HEK293T (cell line): ENCODE measurements at regions not wholly inside any gene's neighbourhood (a gene's known extent, or its start where the extent isn't known, plus 50 kb on each side); places are given as distances from the start of the nearest gene placed in this dataset.

Experiments
- CTCF ChIA-PET: fragments of 350-600 bp; formaldehyde crosslinking; extraction: SDS; loops from one replicate; lab custom pipeline; 2021; ENCODE audit warnings: antibody characterized with exemption, inconsistent platforms; lab: Yijun Ruan, JAX
- POLR2A ChIA-PET: fragments of 350-600 bp; formaldehyde crosslinking; extraction: SDS; loops from one replicate; lab custom pipeline; 2020; ENCODE audit warnings: antibody characterized with exemption, inconsistent platforms; lab: Yijun Ruan, JAX
- DNase-seq: peaks from one replicate; pipeline ENCODE4 v3.0.0; 2012; ENCODE audit warnings: mixed read lengths; ENCODE audit errors: extremely low spot score
- ARNT ChIP-seq: fragments of 450-650 bp; IDR thresholded peaks from 2 replicates; pipeline ENCODE4 v1.6.1; 2017; ENCODE audit warnings: mild to moderate bottlenecking
- BHLHE40 ChIP-seq: fragments of 450-650 bp; IDR thresholded peaks from 2 replicates; pipeline ENCODE4 v1.6.1; 2016; ENCODE audit warnings: mild to moderate bottlenecking, moderate library complexity, borderline replicate concordance
- CTBP1 ChIP-seq: fragments of 450-650 bp; IDR thresholded peaks from 2 replicates; pipeline ENCODE4 v1.6.1; 2016; ENCODE audit warnings: borderline replicate concordance
- ELF4 ChIP-seq: fragments of 450-650 bp; IDR thresholded peaks from 2 replicates; pipeline ENCODE4 v1.6.1; 2017; ENCODE audit warnings: antibody characterized with exemption
- FOXA1 ChIP-seq: fragments of 450-650 bp; IDR thresholded peaks from 2 replicates; pipeline ENCODE4 v1.6.1; 2016; ENCODE audit warnings: mild to moderate bottlenecking
- FOXK2 ChIP-seq: fragments of 450-650 bp; IDR thresholded peaks from 2 replicates; pipeline ENCODE4 v1.6.1; 2016; ENCODE audit warnings: mild to moderate bottlenecking
- FOXM1 ChIP-seq: fragments of 450-650 bp; IDR thresholded peaks from 2 replicates; pipeline ENCODE4 v1.6.1; 2017; ENCODE audit warnings: mild to moderate bottlenecking, borderline replicate concordance
- HDGF ChIP-seq: fragments of 450-650 bp; IDR thresholded peaks from 2 replicates; pipeline ENCODE4 v1.6.1; 2017; ENCODE audit warnings: antibody characterized with exemption, borderline replicate concordance
- L3MBTL2 ChIP-seq: fragments of 450-650 bp; conservative IDR thresholded peaks from 2 replicates; pipeline ENCODE4 v1.6.1; 2016; ENCODE audit warnings: mild to moderate bottlenecking
- LEF1 ChIP-seq: fragments of 450-650 bp; IDR thresholded peaks from 2 replicates; pipeline ENCODE4 v1.6.1; 2017; ENCODE audit warnings: mild to moderate bottlenecking, borderline replicate concordance
- NFRKB ChIP-seq: fragments of 450-650 bp; IDR thresholded peaks from 2 replicates; pipeline ENCODE4 v1.6.1; 2016; ENCODE audit warnings: mild to moderate bottlenecking, moderate library complexity
- SP1 ChIP-seq: fragments of 450-650 bp; IDR thresholded peaks from 2 replicates; pipeline ENCODE4 v1.6.1; 2017
- SUZ12 ChIP-seq: fragments of 450-650 bp; IDR thresholded peaks from 2 replicates; pipeline ENCODE4 v1.6.1; 2016; ENCODE audit warnings: mild to moderate bottlenecking
- TARDBP ChIP-seq: fragments of 450-650 bp; IDR thresholded peaks from 2 replicates; pipeline ENCODE4 v1.6.1; 2016
- ZNF384 ChIP-seq: fragments of 450-650 bp; IDR thresholded peaks from 2 replicates; pipeline ENCODE4 v1.6.1; 2016
- TF ChIP-seq, protein P1 (sequence below): fragments of 450-650 bp; IDR thresholded peaks from 2 replicates; pipeline ENCODE4 v1.6.1; 2016

DNA sequence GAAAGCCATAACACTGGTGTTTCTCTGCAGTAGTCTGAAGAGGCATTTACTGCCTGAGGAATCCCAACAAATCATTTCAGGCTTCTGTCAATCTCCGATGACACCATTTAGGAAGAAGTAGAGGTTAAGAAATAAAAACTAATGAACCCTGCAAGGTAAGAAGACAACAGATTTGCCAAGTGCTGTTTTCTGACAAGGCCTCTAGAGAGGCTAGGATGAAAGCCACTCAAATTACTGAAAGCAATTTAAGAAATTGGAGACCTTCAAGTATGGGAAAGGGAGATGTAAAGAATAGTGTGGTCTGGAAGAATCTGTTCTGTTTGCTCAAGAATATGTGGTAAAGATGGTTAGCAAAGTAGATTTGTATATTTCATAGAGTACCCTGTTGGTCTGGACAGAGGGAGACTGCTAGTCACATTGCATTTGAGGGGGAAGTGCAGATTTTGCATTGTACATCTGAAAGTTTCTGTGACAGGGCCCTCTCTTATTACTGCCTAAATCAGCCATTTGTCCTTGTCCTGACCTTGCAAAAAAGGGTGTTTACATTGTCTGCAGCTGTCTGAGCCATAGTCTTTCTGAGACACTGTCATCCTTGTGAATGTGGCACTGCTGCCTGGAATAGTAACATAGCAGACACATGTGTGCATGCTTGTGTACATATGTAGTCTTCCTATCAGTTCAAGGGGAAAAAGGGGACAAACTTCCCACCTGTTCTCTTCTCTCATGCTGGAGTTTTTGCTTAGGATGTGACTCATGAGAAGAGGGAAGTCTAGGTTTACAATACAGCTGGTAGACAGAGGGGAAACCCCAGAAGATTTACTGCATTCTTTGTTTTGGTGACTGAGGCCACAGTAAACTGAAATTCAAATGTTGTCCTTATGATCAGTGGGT is 640.2 kb upstream of the KIRREL3 start:
- ChIA-PET POLR2A (no interaction called here), CTCF (no interaction called here)
- DNase-seq: no peak
- TF ChIP-seq LEF1: no peak
- no peak for TF ChIP-seq TARDBP

DNA sequence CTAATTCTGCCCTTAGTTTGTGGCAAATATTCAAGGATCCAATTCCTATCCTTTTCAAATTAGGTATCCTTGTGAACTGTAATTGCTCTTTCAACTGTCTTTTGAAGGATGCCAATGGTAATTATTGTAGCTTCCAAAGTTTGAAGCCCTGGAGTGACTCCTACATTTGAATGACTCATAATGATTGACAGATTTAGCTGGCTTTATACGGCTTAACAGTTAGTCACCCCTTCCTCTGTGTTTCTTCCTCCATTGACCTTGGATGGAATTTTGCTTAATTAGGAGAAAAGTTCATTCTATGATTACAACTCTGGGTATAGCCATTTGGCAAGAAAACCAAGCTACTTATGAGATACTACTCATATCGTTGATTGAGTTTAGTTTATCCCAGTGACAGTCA is 639.3 kb upstream of the KIRREL3 start:
- DNase-seq: no peak
- ChIA-PET CTCF (no interaction called here), POLR2A (no interaction called here)
- TF ChIP-seq FOXA1 (no peak), FOXK2 (no peak), ELF4 (no peak), CTBP1 (no peak), BHLHE40 (no peak), FOXM1 (no peak), SP1 (no peak), L3MBTL2 (no peak), TARDBP (no peak), ARNT (no peak), NFRKB (no peak), LEF1 (no peak), ZNF384 (no peak), SUZ12 (no peak), HDGF (no peak)
- TF ChIP-seq, protein P1, sequence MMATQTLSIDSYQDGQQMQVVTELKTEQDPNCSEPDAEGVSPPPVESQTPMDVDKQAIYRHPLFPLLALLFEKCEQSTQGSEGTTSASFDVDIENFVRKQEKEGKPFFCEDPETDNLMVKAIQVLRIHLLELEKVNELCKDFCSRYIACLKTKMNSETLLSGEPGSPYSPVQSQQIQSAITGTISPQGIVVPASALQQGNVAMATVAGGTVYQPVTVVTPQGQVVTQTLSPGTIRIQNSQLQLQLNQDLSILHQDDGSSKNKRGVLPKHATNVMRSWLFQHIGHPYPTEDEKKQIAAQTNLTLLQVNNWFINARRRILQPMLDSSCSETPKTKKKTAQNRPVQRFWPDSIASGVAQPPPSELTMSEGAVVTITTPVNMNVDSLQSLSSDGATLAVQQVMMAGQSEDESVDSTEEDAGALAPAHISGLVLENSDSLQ: no peak; the same call in 1 of the 2 replicates

DNA sequence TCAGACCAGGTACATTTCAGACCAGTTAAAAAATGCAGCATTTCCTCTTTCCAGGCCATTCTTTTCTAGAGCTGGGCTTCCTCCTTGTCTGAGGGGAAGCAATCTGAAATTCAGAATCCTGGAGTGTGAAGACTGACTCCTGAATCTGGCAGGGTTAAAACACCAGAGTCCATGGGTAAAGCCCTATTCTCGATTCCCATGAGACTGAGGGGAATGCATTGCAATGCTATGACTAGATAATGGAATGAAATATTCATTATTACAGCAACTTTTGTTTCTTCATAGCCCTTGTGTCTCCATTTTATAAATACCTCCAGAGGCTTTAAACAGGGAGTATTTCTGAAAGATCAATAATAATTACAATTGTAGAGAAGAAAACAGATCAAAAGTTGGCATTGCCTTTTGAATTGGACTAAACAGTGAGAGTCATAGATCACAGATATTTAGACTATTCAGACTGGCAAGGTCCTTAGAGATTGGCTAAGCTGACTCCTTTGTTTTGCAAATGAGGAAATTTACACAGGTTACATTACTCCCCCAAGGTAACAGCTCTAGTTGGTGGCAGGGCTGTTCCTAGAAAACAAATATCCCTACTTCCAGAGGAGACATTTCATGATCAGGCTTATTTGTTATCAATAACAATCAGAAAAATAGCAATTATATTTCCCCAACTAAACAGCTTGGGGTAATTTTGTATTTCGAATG is 632.6 kb upstream of the KIRREL3 start:
- TF ChIP-seq ZNF384 (no peak), NFRKB (no peak), ELF4 (no peak), ARNT (no peak), FOXA1 (no peak), HDGF (no peak), SP1 (no peak), SUZ12 (no peak), FOXK2 (no peak), BHLHE40 (no peak), CTBP1 (no peak), FOXM1 (no peak), L3MBTL2 (no peak), TARDBP (no peak), LEF1 (no peak)
- TF ChIP-seq, protein P1: no peak
- no peak for DNase-seq
- CTCF ChIA-PET: no interaction called here
- POLR2A ChIA-PET: no interaction called here

- CTCF ChIA-PET: no interaction called here
- POLR2A ChIA-PET: no interaction called here
- no peak for TF ChIP-seq CTBP1
- TF ChIP-seq SUZ12: no peak
- no peak for TF ChIP-seq ZNF384
- no peak for TF ChIP-seq FOXK2
- no peak for TF ChIP-seq HDGF
- no peak for DNase-seq
Observed at GRCh38 chr11:127632546-127632945, 632.0 kb upstream of the KIRREL3 start.

GRCh38 chr11:127631974-127632373 is 631.4 kb upstream of the KIRREL3 start:
- POLR2A ChIA-PET: no interaction called here
- CTCF ChIA-PET: no interaction called here
- TF ChIP-seq FOXA1 (no peak), NFRKB (no peak), CTBP1 (no peak), BHLHE40 (no peak), LEF1 (no peak), TARDBP (no peak), FOXK2 (no peak), SP1 (no peak), ELF4 (no peak), SUZ12 (no peak), FOXM1 (no peak), L3MBTL2 (no peak)
- DNase-seq: no peak

DNA sequence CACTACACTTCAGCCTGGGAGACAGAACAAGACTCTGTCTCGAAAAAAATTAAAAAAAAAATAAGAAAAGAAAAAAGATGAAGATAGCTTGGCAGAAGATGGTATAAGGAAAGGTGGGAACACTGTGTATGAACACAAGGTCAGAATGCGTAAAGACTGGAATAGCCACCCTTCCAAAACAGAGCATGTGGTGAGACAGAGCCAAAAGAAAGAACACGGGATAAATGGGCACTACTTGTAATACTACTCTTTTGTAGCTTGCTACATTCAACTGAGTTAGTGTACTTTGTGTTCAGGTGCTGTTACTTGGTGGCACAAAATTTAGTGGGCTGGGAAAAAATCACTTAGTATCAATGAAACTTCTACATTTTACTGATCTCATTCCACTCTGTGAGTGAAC is 628.6 kb upstream of the KIRREL3 start:
- CTCF ChIA-PET: no interaction called here
- POLR2A ChIA-PET: no interaction called here

GRCh38 chr11:127628458-127628785 is 627.9 kb upstream of the KIRREL3 start:
- ChIA-PET POLR2A (no interaction called here), CTCF (no interaction called here)
- no peak for DNase-seq
- TF ChIP-seq L3MBTL2 (no peak), FOXM1 (no peak), ARNT (no peak), HDGF (no peak), BHLHE40 (no peak), ELF4 (no peak), SUZ12 (no peak), SP1 (no peak), NFRKB (no peak), TARDBP (no peak), ZNF384 (no peak), FOXK2 (no peak)

More for the DNA sequence above, 628.6 kb upstream of the KIRREL3 start:
- DNase-seq: no peak
- TF ChIP-seq FOXM1 (no peak), SUZ12 (no peak), SP1 (no peak), FOXA1 (no peak), ARNT (no peak), FOXK2 (no peak)
